ENCODE measurements at regions not wholly inside any gene's neighbourhood (a gene's known extent, or its start where the extent isn't known, plus 50 kb on each side); places are given as distances from the start of the nearest gene placed in this dataset.

GRCh38 chr16:5487728-5488127 is 390.1 kb upstream of the EEF2KMT start:
- no peak for DNase-seq

- no peak for DNase-seq
Observed at GRCh38 chr16:5482256-5482655, 384.7 kb upstream of the EEF2KMT start.

- DNase-seq = no peak
Observed at GRCh38 chr16:5480431-5481195, 383.0 kb upstream of the EEF2KMT start.

GRCh38 chr16:5479926-5480325 is 382.3 kb upstream of the EEF2KMT start:
- no peak for DNase-seq

GRCh38 chr16:5478036-5478435 is 380.4 kb upstream of the EEF2KMT start:
- no peak for DNase-seq

GRCh38 chr16:5477251-5477650 is 379.7 kb upstream of the EEF2KMT start:
- DNase-seq = no peak

GRCh38 chr16:5472552-5472951 is 375.0 kb upstream of the EEF2KMT start:
- DNase-seq = no peak

GRCh38 chr16:5468488-5468887 is 370.9 kb upstream of the EEF2KMT start:
- no peak for DNase-seq

GRCh38 chr16:5467552-5467951 is 370.0 kb upstream of the EEF2KMT start:
- no peak for DNase-seq

GRCh38 chr16:5466551-5466950 is 369.0 kb upstream of the EEF2KMT start:
- no peak for DNase-seq

GRCh38 chr16:5465714-5466113 is 368.1 kb upstream of the EEF2KMT start:
- DNase-seq = no peak

- DNase-seq = no peak
Observed at GRCh38 chr16:5463820-5464219, 366.2 kb upstream of the EEF2KMT start.

- no peak for DNase-seq
Observed at GRCh38 chr16:5461574-5461973, 364.0 kb upstream of the EEF2KMT start.

GRCh38 chr16:5461141-5461540 is 363.5 kb upstream of the EEF2KMT start:
- no peak for DNase-seq

- no peak for DNase-seq
Observed at GRCh38 chr16:5460701-5461100, 363.1 kb upstream of the EEF2KMT start.

- DNase-seq = no peak
Observed at GRCh38 chr16:5459863-5460262, 362.3 kb upstream of the EEF2KMT start.

GRCh38 chr16:5455110-5455509 is 357.5 kb upstream of the EEF2KMT start:
- no peak for DNase-seq

- DNase-seq = no peak
Observed at GRCh38 chr16:5454349-5454748, 356.8 kb upstream of the EEF2KMT start.

- no peak for DNase-seq
Observed at GRCh38 chr16:5451641-5452040, 354.0 kb upstream of the EEF2KMT start.

GRCh38 chr16:5450409-5451104 is 353.0 kb upstream of the EEF2KMT start:
- no peak for DNase-seq

GRCh38 chr16:5449901-5450300 is 352.3 kb upstream of the EEF2KMT start:
- no peak for DNase-seq

GRCh38 chr16:5448798-5449197 is 351.2 kb upstream of the EEF2KMT start:
- DNase-seq = no peak

GRCh38 chr16:5447734-5448133 is 350.1 kb upstream of the EEF2KMT start:
- no peak for DNase-seq

- DNase-seq = no peak
Observed at GRCh38 chr16:5446623-5447240, 349.1 kb upstream of the EEF2KMT start.

All from COR-L47 (cell line).